OCI-LY1 (cell line): ENCODE measurements at regions not wholly inside any gene's neighbourhood (a gene's known extent, or its start where the extent isn't known, plus 50 kb on each side); places are given as distances from the start of the nearest gene placed in this dataset.

Source experiments
- H2AFZ ChIP-seq: fragments of 200-600 bp; sonication (generic), shearing (Covaris generic); 2 replicates; pipeline ENCODE4 v1.6.0; 2014; ENCODE audit warnings: antibody characterized with exemption, mild to moderate bottlenecking, low read length
- H3F3A ChIP-seq: fragments of 200-600 bp; sonication (generic), shearing (Covaris generic); 2 replicates; pipeline ENCODE4 v1.6.0; 2014; ENCODE audit warnings: mild to moderate bottlenecking, antibody characterized with exemption, low read length, moderate library complexity; ENCODE audit not compliant: insufficient read depth
- H3K27ac ChIP-seq: fragments of 200-600 bp; sonication (generic); 2 replicates; pipeline ENCODE4 v1.5.1; 2014; ENCODE audit warnings: low read length, mixed run types, mild to moderate bottlenecking, low read depth; ENCODE audit not compliant: poor library complexity, severe bottlenecking
- H3K27me3 ChIP-seq: fragments of 200-600 bp; sonication (generic); 2 replicates; pipeline ENCODE4 v1.6.0; 2014; ENCODE audit warnings: antibody characterized with exemption, mild to moderate bottlenecking, low read length, moderate library complexity; ENCODE audit not compliant: insufficient read depth
- H3K36me3 ChIP-seq: fragments of 200-600 bp; sonication (generic); 2 replicates; pipeline ENCODE4 v1.6.1; 2014; ENCODE audit warnings: mild to moderate bottlenecking, antibody characterized with exemption, low read length, moderate library complexity, mixed read lengths; ENCODE audit not compliant: insufficient read depth
- H3K4me1 ChIP-seq: fragments of 200-600 bp; sonication (generic); 2 replicates; pipeline ENCODE4 v1.5.1; 2014; ENCODE audit warnings: mild to moderate bottlenecking, low read length, moderate library complexity; ENCODE audit not compliant: insufficient read depth, severe bottlenecking
- H3K4me2 ChIP-seq: fragments of 200-600 bp; sonication (generic), shearing (Covaris generic); 2 replicates; pipeline ENCODE4 v1.6.1; 2014; ENCODE audit warnings: low read length
- H3K4me3 ChIP-seq: fragments of 200-600 bp; sonication (generic); 2 replicates; pipeline ENCODE4 v1.5.1; 2014; ENCODE audit warnings: low read length, low read depth, mild to moderate bottlenecking, mixed read lengths; ENCODE audit not compliant: poor library complexity, severe bottlenecking
- H3K79me2 ChIP-seq: fragments of 200-600 bp; shearing (Covaris generic); 2 replicates; pipeline ENCODE4 v1.6.1; 2016; ENCODE audit warnings: mixed run types, low read length, mixed read lengths; ENCODE audit not compliant: insufficient read depth
- H3K9ac ChIP-seq: fragments of 200-600 bp; sonication (generic), shearing (Covaris generic); 2 replicates; pipeline ENCODE4 v1.6.1; 2014; ENCODE audit warnings: mild to moderate bottlenecking, low read length, mixed read lengths
- H3K9me2 ChIP-seq: fragments of 200-600 bp; sonication (generic), shearing (Covaris generic); 2 replicates; pipeline ENCODE4 v1.6.1; 2014; ENCODE audit warnings: low read depth, mild to moderate bottlenecking, low read length, mixed read lengths
- H3K9me3 ChIP-seq: fragments of 200-600 bp; shearing (Covaris generic); 2 replicates; pipeline ENCODE4 v1.6.1; 2014; ENCODE audit warnings: low read length, mixed read lengths
- H4K20me1 ChIP-seq: fragments of 200-600 bp; sonication (generic), shearing (Covaris generic); 2 replicates; pipeline ENCODE4 v1.6.0; 2016; ENCODE audit warnings: mild to moderate bottlenecking, low read length; ENCODE audit not compliant: insufficient read depth
- CTCF ChIP-seq: fragments of 200-600 bp; sonication (generic), shearing (Covaris generic); IDR thresholded peaks from 2 replicates; pipeline ENCODE4 v1.5.1; 2017; ENCODE audit warnings: mild to moderate bottlenecking, antibody characterized with exemption, low read length, moderate library complexity, mixed read lengths
- EZH2 ChIP-seq: fragments of 200-600 bp; sonication (generic), shearing (Covaris generic); IDR thresholded peaks from 2 replicates; pipeline ENCODE4 v1.8.0; 2017; ENCODE audit warnings: borderline replicate concordance, mixed run types, mild to moderate bottlenecking, antibody characterized with exemption, low read length, moderate library complexity, mixed read lengths

- Histone ChIP-seq H3K9me3 (no peaks in the 10 kb centered on the region), H3K79me2 (no peaks in the 10 kb centered on the region), H3K27me3 (no peaks in the 10 kb centered on the region), H3K27ac (no peak overlapping the region), H3K9ac (no peak overlapping the region), H3K4me2 (no peak overlapping the region), H3K4me1 (no peaks in the 10 kb centered on the region), H3K9me2 (no peaks in the 10 kb centered on the region), H3F3A (no peaks in the 10 kb centered on the region), H3K36me3 (no peaks in the 10 kb centered on the region), H3K4me3 (no peak overlapping the region), H2AFZ (no peak overlapping the region), H4K20me1 (no peaks in the 10 kb centered on the region)
- TF ChIP-seq EZH2, result no peak
- TF ChIP-seq CTCF, result no peak
Observed at GRCh38 chr11:122306831-122307391, 190.9 kb upstream of the BLID start.

GRCh38 chr11:122305426-122306320 lies 189.7 kb upstream of the BLID start:
- Histone ChIP-seq H3K4me2 (no peak overlapping the region), H3F3A (no peaks in the 10 kb centered on the region), H3K27ac (no peak overlapping the region), H3K9me3 (no peaks in the 10 kb centered on the region), H3K9ac (no peak overlapping the region), H3K79me2 (no peaks in the 10 kb centered on the region), H3K27me3 (no peaks in the 10 kb centered on the region), H3K9me2 (no peaks in the 10 kb centered on the region), H2AFZ (no peak overlapping the region), H3K36me3 (no peaks in the 10 kb centered on the region), H3K4me1 (no peaks in the 10 kb centered on the region), H3K4me3 (no peak overlapping the region), H4K20me1 (no peaks in the 10 kb centered on the region)
- TF ChIP-seq EZH2 (no peak), CTCF (no peak)

- Histone ChIP-seq H3K4me3 (no peak overlapping the region), H3K36me3 (no peaks in the 10 kb centered on the region), H3K9me3 (no peaks in the 10 kb centered on the region), H3K9ac (no peak overlapping the region), H4K20me1 (no peaks in the 10 kb centered on the region), H3F3A (no peaks in the 10 kb centered on the region), H3K4me2 (no peak overlapping the region), H3K9me2 (no peaks in the 10 kb centered on the region), H2AFZ (no peak overlapping the region), H3K79me2 (no peaks in the 10 kb centered on the region), H3K27ac (no peak overlapping the region), H3K27me3 (no peaks in the 10 kb centered on the region), H3K4me1 (no peaks in the 10 kb centered on the region)
- no peak for TF ChIP-seq CTCF
- no peak for TF ChIP-seq EZH2
Observed at GRCh38 chr11:122304973-122305372, 189.0 kb upstream of the BLID start.
